ACHN (cell line): ENCODE measurements at regions not wholly inside any gene's neighbourhood (a gene's known extent, or its start where the extent isn't known, plus 50 kb on each side); places are given as distances from the start of the nearest gene placed in this dataset.
A peak's percentile ranks its signal among the peaks of the same experiment; 100 is the strongest.
"Not testable (repeated sequence)": the region's sequence is repeated elsewhere in the genome, so short reads cannot be mapped to it uniquely, and the experiment has no call there.

Experiments used
- DNase-seq: peaks from one replicate; pipeline ENCODE4 v3.0.0-alpha.2; 2015
- in situ Hi-C: cut with HindIII; loops from 2 replicates; pipeline ENCODE4 v1.10.0; 2017; ENCODE audit warnings: low sequenced_read_pairs, low pct_ligation_motif_present, low pct_unique_long_range_greater_than_20kb

DNA sequence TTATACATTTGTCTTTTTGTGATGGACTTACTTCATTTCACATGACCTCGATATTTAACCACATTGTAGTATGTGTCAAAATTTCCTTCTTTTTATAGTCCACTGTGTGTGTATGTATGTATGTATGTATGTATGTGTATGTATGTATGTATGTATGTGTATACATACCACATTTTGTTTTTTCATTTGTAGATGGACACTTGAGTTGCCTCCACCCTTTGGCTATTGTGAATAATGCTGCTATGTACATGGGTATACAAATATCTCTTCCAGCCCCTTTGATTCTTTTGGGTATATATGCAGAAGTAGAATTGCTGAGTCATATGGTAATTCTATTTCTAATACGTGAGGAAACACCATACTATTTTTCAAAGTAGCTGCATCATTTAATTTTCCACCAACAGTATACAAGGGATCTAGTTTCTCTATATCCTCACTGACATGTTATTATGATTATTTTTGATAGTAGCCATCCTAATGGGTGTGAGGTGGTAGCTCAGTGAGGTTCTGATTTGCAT is 228.2 kb downstream of the OPA1 start:
- in situ Hi-C loops = no loop called here
- no peak for DNase-seq

- in situ Hi-C loops = no loop called here
- DNase-seq = no peak
Measured at GRCh38 chr3:193822492-193823212, 229.6 kb downstream of the OPA1 start.

GRCh38 chr3:193823213-193823605 is 230.2 kb downstream of the OPA1 start:
- in situ Hi-C loops, DNase-seq: not testable (repeated sequence)

GRCh38 chr3:193824365-193824764 is 231.4 kb downstream of the OPA1 start:
- in situ Hi-C loops = no loop called here
- DNase-seq = no peak

GRCh38 chr3:193825617-193826016 is 232.6 kb downstream of the OPA1 start:
- DNase-seq = no peak

GRCh38 chr3:193826159-193826795 is 233.3 kb downstream of the OPA1 start:
- DNase-seq = peak; percentile 10
- in situ Hi-C loops = no loop called here

More at GRCh38 chr3:193825617-193826016, 232.6 kb downstream of the OPA1 start:
- in situ Hi-C loops = no loop called here

DNA sequence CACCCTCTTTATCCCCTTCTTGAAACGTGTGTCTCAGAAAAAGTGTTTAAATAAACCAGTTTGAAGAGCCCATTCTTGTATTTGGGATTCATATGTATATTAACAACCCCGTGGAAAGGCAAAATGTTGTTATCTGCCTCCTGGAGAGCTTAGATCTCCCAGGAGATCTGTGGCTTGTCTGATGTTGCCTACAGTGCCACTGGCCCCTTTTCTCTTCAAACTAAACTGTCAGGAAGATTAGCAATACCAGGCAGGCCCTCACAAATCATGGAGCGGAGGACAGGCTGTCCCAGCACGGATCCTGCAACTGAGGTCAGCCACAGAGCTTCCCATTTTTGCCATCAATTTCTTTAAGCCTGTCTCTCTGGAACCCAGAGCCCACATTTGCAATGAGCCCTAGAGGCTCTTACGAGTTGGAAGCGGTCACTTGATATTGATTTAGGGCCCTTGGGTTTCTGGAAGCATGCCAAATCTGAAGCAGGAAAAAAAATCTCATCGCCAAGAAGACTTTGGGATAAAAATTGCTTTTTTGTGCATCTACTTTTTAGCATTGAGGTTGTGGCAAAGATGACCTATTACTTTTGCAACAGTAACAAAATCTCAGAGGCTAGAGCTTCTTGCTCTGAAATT is 234.1 kb downstream of the OPA1 start:
- DNase-seq = no peak
- in situ Hi-C loops = no loop called here

- in situ Hi-C loops = no loop called here
Measured at GRCh38 chr3:193827871-193828270, 234.9 kb downstream of the OPA1 start.

DNA sequence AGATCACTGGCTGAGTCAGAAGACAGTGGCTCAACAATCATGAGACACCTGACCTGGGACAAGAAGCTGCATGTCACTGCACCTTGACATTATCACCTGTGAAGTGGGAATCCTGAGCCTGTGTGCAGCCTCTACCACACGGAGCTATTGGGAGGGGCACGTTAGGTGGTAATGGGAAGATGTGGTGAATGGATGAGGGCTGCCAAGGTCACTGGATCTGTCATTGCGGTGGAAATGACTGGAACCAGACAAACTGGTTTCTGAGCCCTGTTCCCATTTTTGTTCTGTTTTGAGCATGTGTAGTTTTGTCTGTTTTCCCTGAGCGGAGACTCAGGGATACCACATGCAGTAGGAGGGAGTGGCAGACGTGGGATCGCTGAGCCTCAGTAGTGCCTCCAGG is 235.5 kb downstream of the OPA1 start:
- in situ Hi-C loops = no loop called here

More at GRCh38 chr3:193827871-193828270, 234.9 kb downstream of the OPA1 start:
- no peak for DNase-seq

GRCh38 chr3:193829781-193830180 is 236.8 kb downstream of the OPA1 start:
- in situ Hi-C loops = no loop called here
- peak; percentile 51 for DNase-seq

More for the DNA sequence above, 235.5 kb downstream of the OPA1 start:
- DNase-seq = no peak

DNA sequence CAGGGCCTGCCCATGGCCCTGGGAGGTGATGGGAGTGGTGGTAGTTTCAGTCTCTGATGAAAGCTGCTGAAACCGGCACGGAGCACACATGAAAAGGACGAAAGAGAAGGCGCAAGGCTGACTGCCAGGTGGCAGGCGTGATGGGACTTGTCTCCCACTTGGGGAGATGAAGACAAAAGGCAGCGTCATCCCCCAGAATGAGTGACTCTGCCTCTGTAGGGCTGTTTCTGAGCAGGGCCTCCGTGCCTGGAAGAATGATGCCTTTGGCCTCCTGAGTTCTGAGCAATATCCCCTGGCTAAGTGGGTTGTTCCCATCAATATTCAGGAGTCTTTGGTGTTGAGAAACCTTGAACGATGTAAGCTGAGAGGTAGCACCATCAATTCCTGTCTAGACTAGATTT is 237.8 kb downstream of the OPA1 start:
- DNase-seq = no peak
- in situ Hi-C loops = no loop called here

- in situ Hi-C loops = no loop called here
- peak; percentile 52 for DNase-seq
Measured at GRCh38 chr3:193831495-193832455, 238.8 kb downstream of the OPA1 start.

- no peak for DNase-seq
- in situ Hi-C loops = no loop called here
Measured at GRCh38 chr3:193832833-193833413, 239.9 kb downstream of the OPA1 start.

- in situ Hi-C loops = no loop called here
- DNase-seq = no peak
Measured at GRCh38 chr3:193833592-193833991, 240.6 kb downstream of the OPA1 start.

- in situ Hi-C loops = no loop called here
- no peak for DNase-seq
Measured at GRCh38 chr3:193835414-193835813, 242.4 kb downstream of the OPA1 start.

GRCh38 chr3:193836511-193836910 is 243.5 kb downstream of the OPA1 start:
- no peak for DNase-seq
- in situ Hi-C loops = no loop called here

- DNase-seq = no peak
- in situ Hi-C loops = no loop called here
Measured at GRCh38 chr3:193836918-193837317, 243.9 kb downstream of the OPA1 start.

- in situ Hi-C loops = no loop called here
- DNase-seq = no peak
Measured at GRCh38 chr3:193837347-193837827, 244.4 kb downstream of the OPA1 start.
